ENCODE measurements at regions not wholly inside any gene's neighbourhood (a gene's known extent, or its start where the extent isn't known, plus 50 kb on each side); places are given as distances from the start of the nearest gene placed in this dataset.

DNA sequence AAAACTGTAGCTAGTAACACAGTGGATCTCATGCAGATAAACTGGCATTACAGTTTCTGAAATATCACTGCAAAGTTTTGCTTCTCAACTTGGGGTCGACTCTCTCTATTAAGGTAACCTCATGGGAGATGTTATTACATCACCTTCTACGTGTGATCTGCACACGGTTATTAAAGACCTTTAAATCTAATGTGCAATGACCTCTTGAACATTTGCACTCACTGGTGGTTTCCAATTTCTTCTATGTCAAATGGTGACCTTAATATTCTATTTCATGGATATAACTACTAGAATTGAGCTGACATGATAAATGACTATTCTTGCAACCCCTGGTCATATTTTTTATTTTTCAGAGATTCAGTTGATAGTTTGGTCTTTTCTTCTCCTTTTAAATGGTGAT is 191.3 kb downstream of the PPP1R3A start:
- no peaks in the 10 kb centered on the region for H4K20me1 ChIP-seq (ENCODE audit: insufficient read depth, poor library complexity, severe bottlenecking)
- no peaks in the 10 kb centered on the region for H3K4me1 ChIP-seq (ENCODE audit: insufficient read depth)
- H3K79me2 ChIP-seq, result no peaks in the 10 kb centered on the region
- H3K9me3 ChIP-seq (ENCODE audit: low read depth), result no peaks in the 10 kb centered on the region
- no peak for DNase-seq (ENCODE audit: low spot score)
- no peak overlapping the region for H3K4me3 ChIP-seq
- H3K9me2 ChIP-seq (replicated peaks; ENCODE audit: insufficient read depth), result no peaks in the 10 kb centered on the region
- H3K27me3 ChIP-seq, result no peaks in the 10 kb centered on the region
- 85% methylated on average over 3 of the region's 3 CpGs for WGBS (ENCODE audit: low lambda C conversion rate, missing lambda C conversion rate)
- H3K36me3 ChIP-seq (replicated peaks; ENCODE audit: insufficient read depth, low read depth), result no peaks in the 10 kb centered on the region
- TF ChIP-seq, protein P1, sequence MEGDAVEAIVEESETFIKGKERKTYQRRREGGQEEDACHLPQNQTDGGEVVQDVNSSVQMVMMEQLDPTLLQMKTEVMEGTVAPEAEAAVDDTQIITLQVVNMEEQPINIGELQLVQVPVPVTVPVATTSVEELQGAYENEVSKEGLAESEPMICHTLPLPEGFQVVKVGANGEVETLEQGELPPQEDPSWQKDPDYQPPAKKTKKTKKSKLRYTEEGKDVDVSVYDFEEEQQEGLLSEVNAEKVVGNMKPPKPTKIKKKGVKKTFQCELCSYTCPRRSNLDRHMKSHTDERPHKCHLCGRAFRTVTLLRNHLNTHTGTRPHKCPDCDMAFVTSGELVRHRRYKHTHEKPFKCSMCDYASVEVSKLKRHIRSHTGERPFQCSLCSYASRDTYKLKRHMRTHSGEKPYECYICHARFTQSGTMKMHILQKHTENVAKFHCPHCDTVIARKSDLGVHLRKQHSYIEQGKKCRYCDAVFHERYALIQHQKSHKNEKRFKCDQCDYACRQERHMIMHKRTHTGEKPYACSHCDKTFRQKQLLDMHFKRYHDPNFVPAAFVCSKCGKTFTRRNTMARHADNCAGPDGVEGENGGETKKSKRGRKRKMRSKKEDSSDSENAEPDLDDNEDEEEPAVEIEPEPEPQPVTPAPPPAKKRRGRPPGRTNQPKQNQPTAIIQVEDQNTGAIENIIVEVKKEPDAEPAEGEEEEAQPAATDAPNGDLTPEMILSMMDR (IDR thresholded peaks at IDR 0.05; ENCODE audit: poor library complexity), result no peak
- TF ChIP-seq EZH2phosphoT487 (IDR thresholded peaks at IDR 0.05; ENCODE audit: low read depth, severe bottlenecking, unreplicated experiment), result no peak
- no peak for TF ChIP-seq EZH2 (IDR thresholded peaks at IDR 0.05; ENCODE audit: borderline replicate concordance)
- no peak overlapping the region for H2AFZ ChIP-seq
- H3K4me2 ChIP-seq, result no peak overlapping the region
- H3K27ac ChIP-seq, result no peak overlapping the region

DNA sequence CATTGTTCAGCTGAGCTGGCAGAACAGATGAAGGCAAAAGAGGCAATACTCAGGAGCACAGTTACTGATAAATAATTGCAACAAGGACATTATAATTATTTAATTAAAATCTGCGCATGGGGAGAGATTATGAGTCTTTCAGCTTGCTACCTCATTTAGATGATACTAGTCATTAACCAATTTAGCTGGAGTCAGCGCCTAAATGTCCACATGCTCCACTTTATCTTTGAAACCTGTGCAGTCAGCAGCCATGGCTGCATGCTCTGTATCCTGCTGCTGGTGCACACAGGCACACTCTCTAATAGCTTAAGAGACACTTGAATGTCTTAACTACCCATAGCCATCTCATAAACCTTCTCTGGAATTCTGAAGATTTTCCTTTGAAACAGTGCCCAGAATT is 196.8 kb downstream of the PPP1R3A start:
- no peaks in the 10 kb centered on the region for H3K79me2 ChIP-seq
- DNase-seq (ENCODE audit: low spot score), result no peak
- TF ChIP-seq, protein P1 (IDR thresholded peaks at IDR 0.05; ENCODE audit: poor library complexity), result no peak
- no peak for TF ChIP-seq EZH2 (IDR thresholded peaks at IDR 0.05; ENCODE audit: borderline replicate concordance)
- H3K9me2 ChIP-seq (replicated peaks; ENCODE audit: insufficient read depth), result no peaks in the 10 kb centered on the region
- no peaks in the 10 kb centered on the region for H4K20me1 ChIP-seq (ENCODE audit: insufficient read depth, poor library complexity, severe bottlenecking)
- H3K27ac ChIP-seq, result no peak overlapping the region
- H3K9me3 ChIP-seq (ENCODE audit: low read depth), result no peaks in the 10 kb centered on the region
- H3K4me3 ChIP-seq, result no peak overlapping the region
- H2AFZ ChIP-seq, result no peak overlapping the region
- no peak overlapping the region for H3K4me2 ChIP-seq
- H3K4me1 ChIP-seq (ENCODE audit: insufficient read depth), result no peaks in the 10 kb centered on the region
- H3K36me3 ChIP-seq (replicated peaks; ENCODE audit: insufficient read depth, low read depth), result no peaks in the 10 kb centered on the region
- WGBS (ENCODE audit: low lambda C conversion rate, missing lambda C conversion rate), result 64% methylated on average over 2 of the region's 2 CpGs
- no peaks in the 10 kb centered on the region for H3K27me3 ChIP-seq

GRCh38 chr7:113717739-113718138 is 201.1 kb downstream of the PPP1R3A start:
- Histone ChIP-seq H3K4me2 (no peak overlapping the region), H3K27me3 (no peaks in the 10 kb centered on the region), H3K27ac (no peak overlapping the region), H3K9me3 (ENCODE audit: low read depth) (no peaks in the 10 kb centered on the region), H2AFZ (no peak overlapping the region), H3K9me2 (replicated peaks; ENCODE audit: insufficient read depth) (no peaks in the 10 kb centered on the region), H3K36me3 (replicated peaks; ENCODE audit: insufficient read depth, low read depth) (no peaks in the 10 kb centered on the region), H3K4me1 (ENCODE audit: insufficient read depth) (no peaks in the 10 kb centered on the region), H4K20me1 (ENCODE audit: insufficient read depth, poor library complexity, severe bottlenecking) (no peaks in the 10 kb centered on the region), H3K4me3 (no peak overlapping the region), H3K79me2 (no peaks in the 10 kb centered on the region)
- no peak for DNase-seq (ENCODE audit: low spot score)
- 70% methylated on average over 1 of the region's 1 CpG for WGBS (ENCODE audit: low lambda C conversion rate, missing lambda C conversion rate)
- TF ChIP-seq, protein P1 (IDR thresholded peaks at IDR 0.05; ENCODE audit: poor library complexity), result no peak
- TF ChIP-seq EZH2 (IDR thresholded peaks at IDR 0.05; ENCODE audit: borderline replicate concordance) (no peak), EZH2phosphoT487 (IDR thresholded peaks at IDR 0.05; ENCODE audit: low read depth, severe bottlenecking, unreplicated experiment) (no peak)
